Glutamatergic neuron (in vitro differentiated cells): ENCODE measurements at regions not wholly inside any gene's neighbourhood (a gene's known extent, or its start where the extent isn't known, plus 50 kb on each side); places are given as distances from the start of the nearest gene placed in this dataset.

Experiments used
- DNase-seq: peaks from one replicate; pipeline ENCODE4 v3.0.0; 2022
- H3K27ac Mint-ChIP-seq: one replicate; pipeline ENCODE4 v1.8.0; 2020; ENCODE audit warnings: mild to moderate bottlenecking, mixed read lengths, inconsistent platforms; ENCODE audit not compliant: unreplicated experiment
- H3K27me3 Mint-ChIP-seq: one replicate; pipeline ENCODE4 v1.8.0; 2020; ENCODE audit warnings: mild to moderate bottlenecking, moderate library complexity, mixed read lengths, inconsistent platforms; ENCODE audit not compliant: unreplicated experiment
- H3K36me3 Mint-ChIP-seq: one replicate; pipeline ENCODE4 v1.8.0; 2020; ENCODE audit warnings: mild to moderate bottlenecking, mixed read lengths, inconsistent platforms; ENCODE audit not compliant: unreplicated experiment
- H3K4me1 Mint-ChIP-seq: one replicate; pipeline ENCODE4 v1.8.0; 2020; ENCODE audit warnings: mild to moderate bottlenecking, low read depth, mixed read lengths, inconsistent platforms; ENCODE audit not compliant: unreplicated experiment
- H3K4me3 Mint-ChIP-seq: one replicate; pipeline ENCODE4 v1.8.0; 2020; ENCODE audit warnings: mild to moderate bottlenecking, mixed read lengths, inconsistent platforms; ENCODE audit not compliant: unreplicated experiment
- H3K9me3 Mint-ChIP-seq: one replicate; pipeline ENCODE4 v1.8.0; 2020; ENCODE audit warnings: mild to moderate bottlenecking, moderate library complexity, mixed read lengths, inconsistent platforms; ENCODE audit not compliant: unreplicated experiment
- TF ChIP-seq, protein P1 (sequence below): fragments of 200-600 bp; sonication (generic); IDR thresholded peaks from one replicate; pipeline ENCODE4 v1.5.0; 2021; ENCODE audit not compliant: partially characterized antibody, unreplicated experiment

DNA sequence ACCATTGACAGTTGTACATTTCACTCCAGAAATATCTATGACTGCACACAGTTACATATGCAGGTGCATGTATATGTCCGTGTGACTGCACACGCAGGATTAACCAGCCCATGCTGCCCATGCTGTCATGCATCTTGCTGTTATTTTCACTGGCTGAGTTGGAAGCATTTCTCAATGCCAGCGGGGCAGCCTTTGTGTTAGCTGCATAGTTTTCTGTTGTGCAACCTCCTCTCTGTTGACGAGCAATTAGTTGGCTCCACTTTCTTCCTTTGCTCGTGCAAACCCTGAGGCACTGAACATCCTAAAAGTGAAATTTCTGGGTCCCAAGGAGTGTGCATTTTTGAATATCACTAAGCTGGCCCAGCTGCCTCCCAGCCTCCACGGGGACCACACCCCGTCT lies 133.4 kb upstream of the GLI2 start:
- TF ChIP-seq, protein P1, sequence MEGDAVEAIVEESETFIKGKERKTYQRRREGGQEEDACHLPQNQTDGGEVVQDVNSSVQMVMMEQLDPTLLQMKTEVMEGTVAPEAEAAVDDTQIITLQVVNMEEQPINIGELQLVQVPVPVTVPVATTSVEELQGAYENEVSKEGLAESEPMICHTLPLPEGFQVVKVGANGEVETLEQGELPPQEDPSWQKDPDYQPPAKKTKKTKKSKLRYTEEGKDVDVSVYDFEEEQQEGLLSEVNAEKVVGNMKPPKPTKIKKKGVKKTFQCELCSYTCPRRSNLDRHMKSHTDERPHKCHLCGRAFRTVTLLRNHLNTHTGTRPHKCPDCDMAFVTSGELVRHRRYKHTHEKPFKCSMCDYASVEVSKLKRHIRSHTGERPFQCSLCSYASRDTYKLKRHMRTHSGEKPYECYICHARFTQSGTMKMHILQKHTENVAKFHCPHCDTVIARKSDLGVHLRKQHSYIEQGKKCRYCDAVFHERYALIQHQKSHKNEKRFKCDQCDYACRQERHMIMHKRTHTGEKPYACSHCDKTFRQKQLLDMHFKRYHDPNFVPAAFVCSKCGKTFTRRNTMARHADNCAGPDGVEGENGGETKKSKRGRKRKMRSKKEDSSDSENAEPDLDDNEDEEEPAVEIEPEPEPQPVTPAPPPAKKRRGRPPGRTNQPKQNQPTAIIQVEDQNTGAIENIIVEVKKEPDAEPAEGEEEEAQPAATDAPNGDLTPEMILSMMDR = no peak
- DNase-seq = no peak
- H3K27ac Mint-ChIP-seq = no peak overlapping the region
- H3K27me3 Mint-ChIP-seq = peaks cover 3% of the 10 kb centered on the region
- peaks cover 8% of the 10 kb centered on the region for H3K36me3 Mint-ChIP-seq
- H3K4me1 Mint-ChIP-seq = peaks cover 10% of the 10 kb centered on the region
- peaks cover 8% of the 10 kb centered on the region for H3K9me3 Mint-ChIP-seq
- no peak overlapping the region for H3K4me3 Mint-ChIP-seq

DNA sequence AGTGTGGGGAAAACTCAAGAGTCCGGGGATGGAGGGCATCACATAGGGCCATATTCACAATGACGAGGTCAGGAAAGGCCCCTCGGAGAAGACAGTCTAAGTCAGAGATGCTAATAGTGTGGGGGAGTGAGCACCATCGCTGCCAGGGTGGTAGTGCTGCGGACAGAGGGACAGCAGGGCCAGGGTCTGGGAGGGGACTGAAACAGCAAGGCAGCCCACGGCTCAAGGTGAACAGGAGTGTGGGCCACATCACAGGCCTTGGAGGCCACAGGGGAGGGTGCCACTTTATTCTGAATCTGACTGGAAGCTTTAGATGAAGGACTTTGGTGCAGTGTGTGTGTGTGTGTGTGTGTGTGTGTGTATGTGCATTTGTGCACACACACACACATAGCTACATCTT lies 130.9 kb upstream of the GLI2 start:
- Mint-ChIP-seq H3K4me1 (peaks cover 9% of the 10 kb centered on the region), H3K36me3 (peaks cover 8% of the 10 kb centered on the region), H3K4me3 (no peak overlapping the region), H3K27me3 (peaks cover 6% of the 10 kb centered on the region), H3K27ac (no peak overlapping the region), H3K9me3 (peaks cover 6% of the 10 kb centered on the region)
- no peak for DNase-seq
- TF ChIP-seq, protein P1 = no peak

DNA sequence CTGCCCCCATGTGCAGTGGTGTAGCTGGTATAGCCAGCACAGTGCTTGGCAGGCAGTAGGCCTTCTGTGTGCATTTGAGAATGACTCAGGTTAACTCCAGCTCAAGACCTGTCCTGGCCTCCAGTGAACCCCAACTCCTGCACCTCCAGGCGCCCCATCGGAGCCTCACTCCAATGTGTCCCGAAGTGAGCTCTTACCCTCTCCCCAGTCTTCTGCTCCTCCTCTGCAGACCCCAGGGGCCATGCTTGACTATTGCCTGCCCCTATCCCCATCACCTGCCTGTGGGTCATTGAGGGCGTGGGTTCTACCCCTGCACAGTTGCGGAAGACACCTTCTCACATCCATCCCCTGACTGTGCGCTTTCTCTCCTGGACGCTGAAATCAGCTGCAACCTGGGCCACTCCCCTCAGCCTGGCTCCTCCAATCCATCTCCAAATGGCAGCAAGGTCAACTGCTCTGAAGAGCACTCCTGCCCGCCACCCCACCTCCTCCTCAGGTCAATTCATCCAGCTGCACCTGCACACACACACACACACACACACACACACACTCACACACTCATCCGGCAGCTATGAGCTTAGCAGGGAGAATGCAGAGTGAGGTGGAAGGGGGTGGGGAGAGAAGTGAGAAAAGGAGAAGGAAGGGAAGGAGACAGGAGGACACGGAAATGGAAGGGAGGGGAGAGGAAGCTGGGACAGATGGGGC lies 130.3 kb upstream of the GLI2 start:
- Mint-ChIP-seq H3K4me3 (no peak overlapping the region), H3K27me3 (peaks cover 6% of the 10 kb centered on the region), H3K27ac (no peak overlapping the region), H3K9me3 (peaks cover 2% of the 10 kb centered on the region), H3K36me3 (peaks cover 8% of the 10 kb centered on the region), H3K4me1 (peaks cover 9% of the 10 kb centered on the region)
- peak; percentile 6 for DNase-seq
- TF ChIP-seq, protein P1 = no peak

DNA sequence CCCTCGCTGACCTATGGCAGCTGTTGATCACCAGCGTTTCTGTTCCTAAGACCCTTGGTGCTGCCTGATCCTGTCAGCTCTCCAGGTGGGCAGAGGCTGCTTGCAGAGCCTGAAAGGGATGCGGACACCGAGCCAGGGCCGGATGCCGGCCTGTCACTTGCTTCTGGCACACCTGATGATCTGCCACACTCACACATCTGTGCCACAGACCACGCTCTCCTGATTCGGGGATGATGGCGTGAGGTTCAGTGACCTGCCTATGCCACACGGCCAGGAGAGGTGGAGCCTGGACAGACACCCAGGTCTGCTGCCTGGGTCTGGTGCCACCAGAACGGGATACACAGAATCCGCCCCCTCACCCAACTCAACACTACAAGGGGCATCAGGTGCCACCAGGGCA lies 129.4 kb upstream of the GLI2 start:
- Mint-ChIP-seq H3K27ac (no peak overlapping the region), H3K4me1 (peaks cover 9% of the 10 kb centered on the region), H3K27me3 (peaks cover 6% of the 10 kb centered on the region), H3K36me3 (peaks cover 8% of the 10 kb centered on the region), H3K9me3 (peaks cover 2% of the 10 kb centered on the region), H3K4me3 (no peak overlapping the region)
- TF ChIP-seq, protein P1 = no peak
- peak; percentile 5 for DNase-seq

DNA sequence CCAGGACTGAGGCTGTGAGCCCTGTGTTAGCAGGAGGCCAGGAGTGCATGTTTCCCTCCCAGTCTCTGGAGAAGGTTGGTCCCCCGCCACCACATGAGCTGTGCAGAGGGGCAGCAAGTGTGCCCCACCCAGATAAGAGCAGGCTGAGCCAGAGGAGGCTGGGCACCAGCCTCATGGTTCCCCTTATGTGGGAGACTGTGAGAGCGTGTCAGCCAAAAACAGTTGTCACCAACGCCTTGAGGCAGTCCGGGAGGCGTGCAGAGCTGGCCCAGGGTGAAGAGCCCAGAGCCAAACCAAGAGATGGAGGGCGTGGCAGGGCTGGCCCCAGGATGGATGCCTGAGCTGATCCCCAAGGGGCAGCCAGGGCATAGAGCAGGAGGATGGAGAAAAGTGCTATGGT lies 128.7 kb upstream of the GLI2 start:
- DNase-seq = peak; percentile 14
- peaks cover 8% of the 10 kb centered on the region for H3K36me3 Mint-ChIP-seq
- TF ChIP-seq, protein P1 = no peak
- H3K4me1 Mint-ChIP-seq = peaks cover 10% of the 10 kb centered on the region
- H3K9me3 Mint-ChIP-seq = peaks cover 2% of the 10 kb centered on the region
- no peak overlapping the region for H3K4me3 Mint-ChIP-seq
- H3K27ac Mint-ChIP-seq = no peak overlapping the region
- peaks cover 6% of the 10 kb centered on the region for H3K27me3 Mint-ChIP-seq
